ENCODE measurements at regions not wholly inside any gene's neighbourhood (a gene's known extent, or its start where the extent isn't known, plus 50 kb on each side); places are given as distances from the start of the nearest gene placed in this dataset.

GRCh38 chr13:90498816-90499215 is 848.7 kb upstream of the MIR17HG start:
- Histone ChIP-seq H4K20me1 (ENCODE audit: low read depth, low read length) (no peaks in the 10 kb centered on the region), H3K4me2 (ENCODE audit: low read depth, low read length, poor library complexity, severe bottlenecking) (no peak overlapping the region), H3K36me3 (ENCODE audit: low read length) (no peaks in the 10 kb centered on the region), H3F3A (ENCODE audit: insufficient read depth) (no peaks in the 10 kb centered on the region), H3K9me2 (replicated peaks; ENCODE audit: insufficient read depth, low read length) (no peaks in the 10 kb centered on the region), H3K27ac (ENCODE audit: low read depth, low read length) (no peak overlapping the region), H3K4me3 (ENCODE audit: insufficient read depth, low read length, poor library complexity, severe bottlenecking) (no peak overlapping the region), H3K9ac (ENCODE audit: low read length) (no peak overlapping the region), H2AFZ (ENCODE audit: low read depth, low read length, severe bottlenecking) (no peak overlapping the region), H3K9me3 (ENCODE audit: insufficient read depth, low read length) (no peaks in the 10 kb centered on the region), H3K79me2 (ENCODE audit: insufficient read depth, low read length) (no peaks in the 10 kb centered on the region), H3K27me3 (ENCODE audit: low read length) (no peaks in the 10 kb centered on the region)
- TF ChIP-seq EZH2phosphoT487 (conservative IDR thresholded peaks at IDR 0.05; ENCODE audit: low read length) (no peak), CTCF (IDR thresholded peaks at IDR 0.05; ENCODE audit: insufficient read depth, low read length, poor library complexity, severe bottlenecking) (no peak)

GRCh38 chr13:90500569-90500968 is 846.9 kb upstream of the MIR17HG start:
- Histone ChIP-seq H3K9me2 (replicated peaks; ENCODE audit: insufficient read depth, low read length) (no peaks in the 10 kb centered on the region), H3K4me2 (ENCODE audit: low read depth, low read length, poor library complexity, severe bottlenecking) (no peak overlapping the region), H3K36me3 (ENCODE audit: low read length) (no peaks in the 10 kb centered on the region), H3K79me2 (ENCODE audit: insufficient read depth, low read length) (no peaks in the 10 kb centered on the region), H3K4me3 (ENCODE audit: insufficient read depth, low read length, poor library complexity, severe bottlenecking) (no peak overlapping the region), H4K20me1 (ENCODE audit: low read depth, low read length) (no peaks in the 10 kb centered on the region), H2AFZ (ENCODE audit: low read depth, low read length, severe bottlenecking) (no peak overlapping the region), H3K9ac (ENCODE audit: low read length) (no peak overlapping the region), H3F3A (ENCODE audit: insufficient read depth) (no peaks in the 10 kb centered on the region), H3K27ac (ENCODE audit: low read depth, low read length) (no peak overlapping the region), H3K9me3 (ENCODE audit: insufficient read depth, low read length) (no peaks in the 10 kb centered on the region), H3K27me3 (ENCODE audit: low read length) (no peaks in the 10 kb centered on the region)
- TF ChIP-seq CTCF (IDR thresholded peaks at IDR 0.05; ENCODE audit: insufficient read depth, low read length, poor library complexity, severe bottlenecking) (no peak), EZH2phosphoT487 (conservative IDR thresholded peaks at IDR 0.05; ENCODE audit: low read length) (no peak)

- no peak overlapping the region for H3K27ac ChIP-seq (ENCODE audit: low read depth, low read length)
These were observed 845.3 kb upstream of the MIR17HG start for GRCh38 chr13:90502153-90502552.

More at GRCh38 chr13:90502153-90502552, 845.3 kb upstream of the MIR17HG start:
- Histone ChIP-seq H3K36me3 (ENCODE audit: low read length) (no peaks in the 10 kb centered on the region), H2AFZ (ENCODE audit: low read depth, low read length, severe bottlenecking) (no peak overlapping the region), H3K9ac (ENCODE audit: low read length) (no peak overlapping the region), H3K27me3 (ENCODE audit: low read length) (no peaks in the 10 kb centered on the region), H3F3A (ENCODE audit: insufficient read depth) (no peaks in the 10 kb centered on the region), H3K9me3 (ENCODE audit: insufficient read depth, low read length) (no peaks in the 10 kb centered on the region), H3K4me2 (ENCODE audit: low read depth, low read length, poor library complexity, severe bottlenecking) (no peak overlapping the region), H3K9me2 (replicated peaks; ENCODE audit: insufficient read depth, low read length) (no peaks in the 10 kb centered on the region), H3K79me2 (ENCODE audit: insufficient read depth, low read length) (no peaks in the 10 kb centered on the region), H4K20me1 (ENCODE audit: low read depth, low read length) (no peaks in the 10 kb centered on the region), H3K4me3 (ENCODE audit: insufficient read depth, low read length, poor library complexity, severe bottlenecking) (no peak overlapping the region)
- TF ChIP-seq CTCF (IDR thresholded peaks at IDR 0.05; ENCODE audit: insufficient read depth, low read length, poor library complexity, severe bottlenecking) (no peak), EZH2phosphoT487 (conservative IDR thresholded peaks at IDR 0.05; ENCODE audit: low read length) (no peak)
